B cell (primary cell): ENCODE measurements at regions not wholly inside any gene's neighbourhood (a gene's known extent, or its start where the extent isn't known, plus 50 kb on each side); places are given as distances from the start of the nearest gene placed in this dataset.

ENCODE experiments used
- ATAC-seq: fragments of 200-7000 bp; cut with Tn5 transposase; one replicate; pipeline ENCODE4 v1.10.0; 2021; ENCODE audit warnings: low read depth, mild to moderate bottlenecking, moderate number of reproducible peaks, moderate library complexity
- CTCF ChIA-PET: fragments of 350-600 bp; sonication (Branson Sonifier 250); formaldehyde crosslinking; loops from one replicate; lab custom pipeline; 2021; ENCODE audit warnings: antibody characterized with exemption, inconsistent platforms; lab: Charles Lee
- POLR2A ChIA-PET: fragments of 350-600 bp; sonication (Branson Sonifier 250); formaldehyde crosslinking; loops from one replicate; lab custom pipeline; 2021; ENCODE audit warnings: antibody characterized with exemption; lab: Charles Lee
- DNase-seq: peaks from one replicate; pipeline ENCODE4 v3.0.0; 2013
- H2AFZ ChIP-seq: 2 replicates; pipeline ENCODE4 v1.6.1; 2012; ENCODE audit warnings: mild to moderate bottlenecking, low read depth, low read length; ENCODE audit not compliant: insufficient read depth, poor library complexity, severe bottlenecking
- H3K27ac ChIP-seq, 2 donors: 1 replicate in 1 of 2; 2 replicates in 1 of 2; pipeline ENCODE4 v1.5.1; 2012 to 2013; ENCODE audit warnings: low read length in 2 of 2, mild to moderate bottlenecking in 2 of 2, moderate library complexity in 1 of 2
- H3K27me3 ChIP-seq, 4 experiments: fragments of 200-600 bp in 1 of 4; sonication (generic) in 1 of 4; replicated peaks in 1 of 4; 1 replicate in 2 of 4; 2 replicates in 2 of 4; pipeline versions ENCODE4 v1.6.1 to v1.7.0; 2013 to 2016; ENCODE audit warnings: low read length in 3 of 4, mild to moderate bottlenecking in 2 of 4, mixed read lengths in 1 of 4, moderate library complexity in 1 of 4; ENCODE audit not compliant: insufficient read depth in 4 of 4, control insufficient read depth in 3 of 4; ENCODE audit errors: control extremely low read depth in 1 of 4
- H3K36me3 ChIP-seq, 2 experiments: replicated peaks in 1 of 2; 1 replicate in 1 of 2; 2 replicates in 1 of 2; pipeline versions ENCODE4 v1.6.1 to v1.7.1; 2013; ENCODE audit warnings: low read length in 1 of 2; ENCODE audit not compliant: insufficient read depth in 2 of 2, control insufficient read depth in 1 of 2; ENCODE audit errors: control extremely low read depth in 1 of 2, extremely low read depth in 1 of 2
- H3K4me1 ChIP-seq, 2 donors: fragments of 200-600 bp in 1 of 2; sonication (generic) in 1 of 2; 1 replicate in 1 of 2; 2 replicates in 1 of 2; pipeline versions ENCODE4 v1.5.1 to v1.6.1; 2013 to 2017; ENCODE audit warnings: low read length in 2 of 2; ENCODE audit not compliant: control insufficient read depth in 2 of 2, insufficient read depth in 2 of 2
- H3K4me2 ChIP-seq: replicated peaks from 2 replicates; pipeline ENCODE3; 2012; ENCODE audit warnings: mild to moderate bottlenecking, low read depth, low read length; ENCODE audit not compliant: poor library complexity, severe bottlenecking
- H3K4me3 ChIP-seq, 5 experiments: fragments of 200-600 bp in 1 of 5; sonication (generic) in 1 of 5; 1 replicate in 3 of 5; 2 replicates in 2 of 5; pipeline versions ENCODE4 v1.5.1 to v1.7.0; 2011 to 2016; ENCODE audit warnings: low read length in 4 of 5, mild to moderate bottlenecking in 4 of 5, low read depth in 2 of 5, control low read depth in 1 of 5, moderate library complexity in 1 of 5; ENCODE audit not compliant: insufficient read depth in 1 of 5; ENCODE audit errors: control extremely low read depth in 1 of 5, extremely low read depth in 1 of 5
- H3K79me2 ChIP-seq: fragments of 200-600 bp; sonication (generic); one replicate; pipeline ENCODE4 v1.6.0; 2016; ENCODE audit warnings: low read length; ENCODE audit not compliant: control insufficient read depth, insufficient read depth
- H3K9ac ChIP-seq: fragments of 200-600 bp; sonication (generic); 2 replicates; pipeline ENCODE4 v1.6.1; 2017; ENCODE audit warnings: mild to moderate bottlenecking, low read length, moderate library complexity
- H3K9me3 ChIP-seq, 3 donors: one replicate each; pipeline versions ENCODE4 v1.6.1 to v1.7.1; 2013; ENCODE audit warnings: low read length in 2 of 3; ENCODE audit not compliant: control insufficient read depth in 2 of 3, insufficient read depth in 1 of 3; ENCODE audit errors: control extremely low read depth in 1 of 3
- H4K20me1 ChIP-seq: 2 replicates; pipeline ENCODE4 v1.6.0; 2012; ENCODE audit warnings: mild to moderate bottlenecking, low read length; ENCODE audit not compliant: insufficient read depth, control insufficient read depth, poor library complexity, severe bottlenecking
- H3K27ac Mint-ChIP-seq: one replicate; pipeline ENCODE4 v1.8.0; 2021; ENCODE audit warnings: mixed read lengths
- H3K27me3 Mint-ChIP-seq: one replicate; pipeline ENCODE4 v1.8.0; 2021; ENCODE audit warnings: mixed read lengths
- H3K4me1 Mint-ChIP-seq: one replicate; pipeline ENCODE4 v1.8.0; 2021; ENCODE audit warnings: mixed read lengths
- H3K4me3 Mint-ChIP-seq: one replicate; pipeline ENCODE4 v1.8.0; 2021; ENCODE audit warnings: mixed read lengths
- H3K9me3 Mint-ChIP-seq: one replicate; pipeline ENCODE4 v1.8.0; 2022; ENCODE audit warnings: mixed read lengths; ENCODE audit not compliant: insufficient read depth
- CTCF ChIP-seq: fragments of 200-600 bp; IDR thresholded peaks from one replicate; pipeline ENCODE4 v1.8.0; 2022; ENCODE audit warnings: antibody characterized with exemption, mild to moderate bottlenecking
- EZH2 ChIP-seq: IDR thresholded peaks from 2 replicates; pipeline ENCODE4 v1.6.1; 2012; ENCODE audit warnings: borderline replicate concordance, low read depth, mild to moderate bottlenecking, moderate library complexity, low read length; ENCODE audit not compliant: insufficient read depth, poor library complexity, severe bottlenecking
- WGBS: methylation state at CpG from one replicate; pipeline ENCODE4 v1.1.5; 2013; ENCODE audit warnings: missing lambda C conversion rate; ENCODE audit not compliant: insufficient coverage; 5-methylcytosine and 5-hydroxymethylcytosine counted together
- intact Hi-C: fragments of 100-400 bp; cut with micrococcal nuclease; formaldehyde crosslinking; loops from one replicate; pipeline ENCODE4 v1.10.0; 2022

GRCh38 chr17:68155692-68156091, 92.2 kb upstream of the AMZ2 start:
- no peaks in the 10 kb centered on the region for H4K20me1 ChIP-seq
- ATAC-seq = no peak
- Mint-ChIP-seq H3K9me3 (no peaks in the 10 kb centered on the region), H3K27me3 (no peaks in the 10 kb centered on the region), H3K4me1 (no peaks in the 10 kb centered on the region), H3K4me3 (no peak overlapping the region), H3K27ac (no peak overlapping the region)
- no peak overlapping the region for H3K4me2 ChIP-seq
- CTCF ChIA-PET = no interaction called here
- no peaks in the 10 kb centered on the region for H3K36me3 ChIP-seq
- H3K79me2 ChIP-seq = no peaks in the 10 kb centered on the region
- no peak for TF ChIP-seq CTCF
- no peak for TF ChIP-seq EZH2
- no peak overlapping the region for H3K4me3 ChIP-seq
- H3K4me1 ChIP-seq = no peaks in the 10 kb centered on the region
- H3K27ac ChIP-seq = no peak overlapping the region
- intact Hi-C loops = no loop called here
- POLR2A ChIA-PET = no interaction called here
- no peak overlapping the region for H3K9ac ChIP-seq
- H3K27me3 ChIP-seq = no peaks in the 10 kb centered on the region
- no peak overlapping the region for H2AFZ ChIP-seq
- 91% methylated on average over 1 of the region's 5 CpGs for WGBS
- no peak for DNase-seq
- no peaks in the 10 kb centered on the region for H3K9me3 ChIP-seq

GRCh38 chr17:68161644-68162428, 86.0 kb upstream of the AMZ2 start:
- POLR2A ChIA-PET = no interaction called here
- Histone ChIP-seq H3K9me3 (no peaks in the 10 kb centered on the region), H3K36me3 (no peaks in the 10 kb centered on the region), H4K20me1 (no peaks in the 10 kb centered on the region), H3K9ac (no peak overlapping the region), H3K27ac (no peak overlapping the region), H2AFZ (no peak overlapping the region), H3K4me3 (no peak overlapping the region), H3K79me2 (no peaks in the 10 kb centered on the region), H3K4me1 (no peaks in the 10 kb centered on the region), H3K4me2 (no peak overlapping the region), H3K27me3 (no peaks in the 10 kb centered on the region)
- no peaks in the 10 kb centered on the region for H3K9me3 Mint-ChIP-seq
- no peaks in the 10 kb centered on the region for H3K27me3 Mint-ChIP-seq
- 86% methylated on average over 10 of the region's 12 CpGs for WGBS
- ATAC-seq = no peak
- TF ChIP-seq EZH2 (no peak), CTCF (no peak)
- no peak for DNase-seq
- intact Hi-C loops = no loop called here
- H3K27ac Mint-ChIP-seq = no peak overlapping the region
- H3K4me1 Mint-ChIP-seq = no peaks in the 10 kb centered on the region
- CTCF ChIA-PET = interaction anchor here (1.0 kb wide), 1 partner anchor 276 kb away, joined by 3 read pairs; no protein-coding TSS in a partner anchor
- no peak overlapping the region for H3K4me3 Mint-ChIP-seq
